GM12872 (cell line): ENCODE measurements at regions not wholly inside any gene's neighbourhood (a gene's known extent, or its start where the extent isn't known, plus 50 kb on each side); places are given as distances from the start of the nearest gene placed in this dataset.

Experiments
- CTCF ChIP-seq: IDR thresholded peaks from 3 replicates; pipeline ENCODE4 v1.5.1; 2011; ENCODE audit warnings: low read depth, mild to moderate bottlenecking, low read length, moderate library complexity; ENCODE audit not compliant: insufficient read depth

GRCh38 chr4:136823020-136823419, 709.3 kb downstream of the PCDH18 start:
- TF ChIP-seq CTCF: no peak

- no peak for TF ChIP-seq CTCF
Measured at GRCh38 chr4:136818811-136819330, 713.4 kb downstream of the PCDH18 start.

- TF ChIP-seq CTCF: no peak
Measured at GRCh38 chr4:136812100-136812880, 720.0 kb downstream of the PCDH18 start.

GRCh38 chr4:136811496-136812077, 720.7 kb downstream of the PCDH18 start:
- no peak for TF ChIP-seq CTCF

- TF ChIP-seq CTCF: no peak
Measured at GRCh38 chr4:136810626-136811025, 721.7 kb downstream of the PCDH18 start.

GRCh38 chr4:136806844-136807243, 725.5 kb downstream of the PCDH18 start:
- no peak for TF ChIP-seq CTCF

- TF ChIP-seq CTCF: no peak
Measured at GRCh38 chr4:136805617-136806016, 726.7 kb downstream of the PCDH18 start.
